Sciatic nerve (tissue), 2 donors: ENCODE measurements at regions not wholly inside any gene's neighbourhood (a gene's known extent, or its start where the extent isn't known, plus 50 kb on each side); places are given as distances from the start of the nearest gene placed in this dataset.

Experiments
- ATAC-seq: fragments of 200-7000 bp; cut with Tn5 transposase; one replicate; pipeline ENCODE4 v1.9.1; 2020; ENCODE audit warnings: mild to moderate bottlenecking, moderate library complexity
- DNase-seq: peaks from one replicate; pipeline ENCODE4 v3.0.0-alpha.2; 2020; ENCODE audit warnings: low spot score
- intact Hi-C: fragments of 100-400 bp; cut with DNase I; formaldehyde crosslinking; loops from one replicate; pipeline ENCODE4 v1.14.2; 2022
- donor health status: DM: no; HTN: no; CAD: no.
- donor health status: DM: no; HTN: no; CAD: no.

- no peak for DNase-seq
- no peak for ATAC-seq
- intact Hi-C loops, result no loop called here
These were observed 179.2 kb upstream of the MBNL1 start for GRCh38 chr3:152089528-152089927.

GRCh38 chr3:152091725-152092124 lies 177.0 kb upstream of the MBNL1 start:
- ATAC-seq (no peak), DNase-seq (no peak)
- intact Hi-C loops, result no loop called here

- DNase-seq (no peak), ATAC-seq (no peak)
- intact Hi-C loops, result no loop called here
These were observed 174.8 kb upstream of the MBNL1 start for GRCh38 chr3:152093901-152094300.

DNA sequence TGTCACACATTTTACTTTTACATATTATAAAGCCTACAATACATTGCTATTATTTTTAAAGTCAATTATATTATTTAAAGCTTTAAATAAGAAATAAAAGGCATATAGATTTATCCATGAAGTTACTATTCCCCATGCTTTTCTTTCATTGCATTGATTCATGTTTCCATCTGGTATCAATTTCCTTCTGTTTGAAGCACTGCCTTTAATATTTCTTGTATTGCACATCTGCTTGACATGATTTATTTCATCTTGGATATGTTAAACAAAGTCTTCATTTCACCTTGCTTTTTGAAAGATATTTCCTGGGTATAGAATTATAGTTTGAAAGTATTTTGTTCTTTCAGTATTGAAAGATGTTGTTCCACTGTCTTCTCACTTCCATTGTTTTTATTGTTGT lies 174.3 kb upstream of the MBNL1 start:
- no peak for DNase-seq
- intact Hi-C loops, result no loop called here
- ATAC-seq, result no peak

GRCh38 chr3:152095472-152095871 lies 173.3 kb upstream of the MBNL1 start:
- no peak for ATAC-seq
- DNase-seq, result no peak
- intact Hi-C loops, result no loop called here

- ATAC-seq, result no peak
- intact Hi-C loops, result no loop called here
- DNase-seq, result no peak
These were observed 172.3 kb upstream of the MBNL1 start for GRCh38 chr3:152096280-152096906.

DNA sequence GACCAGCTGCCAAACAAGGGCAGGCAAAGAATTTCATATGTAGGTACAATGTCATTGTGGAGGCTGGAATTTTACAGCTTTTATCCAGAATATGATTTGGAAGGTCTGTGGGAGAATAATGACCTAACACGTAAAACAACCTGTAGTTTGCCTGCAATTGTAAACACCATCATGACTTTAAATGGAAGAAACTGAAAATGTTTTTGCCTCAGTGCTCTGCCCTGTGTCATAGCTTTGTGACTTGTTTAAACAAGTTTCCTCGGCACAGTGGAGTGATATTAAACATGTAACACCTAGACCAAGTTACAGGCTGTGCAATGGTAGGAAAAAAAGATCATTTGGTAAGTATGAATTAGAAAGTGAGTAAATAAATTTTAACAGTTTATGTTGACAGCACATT lies 171.6 kb upstream of the MBNL1 start:
- no peak for DNase-seq
- intact Hi-C loops, result no loop called here
- ATAC-seq, result no peak

DNA sequence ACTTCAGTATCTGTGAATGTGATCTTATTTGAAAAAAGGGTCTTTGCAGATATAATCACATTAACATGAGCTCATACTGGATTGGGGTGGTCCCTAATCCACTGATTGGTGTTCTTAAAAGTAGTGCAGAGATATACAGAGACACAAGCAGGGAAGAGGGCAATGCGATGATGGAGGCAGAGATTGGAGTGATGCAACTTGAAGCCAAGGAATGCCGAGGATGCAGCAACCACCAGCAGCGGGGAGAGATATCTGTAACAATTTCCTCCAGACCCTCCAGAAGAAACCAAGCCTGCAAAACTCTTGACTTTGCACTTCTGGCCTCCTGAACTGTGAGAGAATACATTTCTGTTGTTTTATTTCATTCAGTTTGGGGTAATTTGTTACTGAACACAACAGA lies 171.0 kb upstream of the MBNL1 start:
- ATAC-seq, result no peak
- intact Hi-C loops, result no loop called here
- no peak for DNase-seq

DNA sequence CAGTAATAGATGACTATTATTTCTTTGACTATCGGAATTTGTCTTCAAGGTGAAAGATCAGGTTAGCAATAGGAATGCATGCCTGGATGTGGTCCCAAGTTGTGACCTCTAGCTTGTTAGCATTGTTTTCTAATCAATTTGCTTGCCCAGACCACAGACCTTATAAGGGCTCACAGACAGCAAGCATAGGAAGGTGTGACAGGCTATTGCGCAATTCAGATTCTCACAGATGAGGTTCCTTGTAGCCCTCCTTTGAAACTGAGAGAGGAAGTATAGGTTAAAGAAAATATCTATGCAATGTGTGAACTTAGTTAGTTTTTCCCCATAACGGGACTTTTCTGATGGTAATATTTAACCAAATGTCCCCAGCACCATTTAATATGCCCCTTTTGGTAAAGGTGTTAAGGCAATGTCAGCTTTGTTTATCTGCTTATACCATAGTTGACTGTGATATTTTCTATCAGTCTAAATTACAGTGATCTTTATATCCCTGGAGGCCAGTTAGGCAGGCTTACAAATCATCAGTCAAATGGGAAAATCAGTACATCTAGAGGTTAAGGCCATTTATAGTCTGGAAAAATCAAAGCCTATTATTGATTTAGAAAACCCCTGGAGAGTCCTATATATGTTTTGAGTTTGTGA lies 168.1 kb upstream of the MBNL1 start:
- ATAC-seq, result no peak
- DNase-seq, result no peak
- intact Hi-C loops, result no loop called here

GRCh38 chr3:152102410-152102809 lies 166.3 kb upstream of the MBNL1 start:
- ATAC-seq (no peak), DNase-seq (no peak)
- intact Hi-C loops, result no loop called here

GRCh38 chr3:152103257-152103656 lies 165.5 kb upstream of the MBNL1 start:
- intact Hi-C loops, result no loop called here
- no peak for ATAC-seq
- no peak for DNase-seq

GRCh38 chr3:152104847-152105415 lies 163.8 kb upstream of the MBNL1 start:
- intact Hi-C loops, result no loop called here
- ATAC-seq (no peak), DNase-seq (no peak)

GRCh38 chr3:152105446-152105845 lies 163.3 kb upstream of the MBNL1 start:
- ATAC-seq, result no peak
- DNase-seq, result no peak
- intact Hi-C loops, result no loop called here

GRCh38 chr3:152109038-152109437 lies 159.7 kb upstream of the MBNL1 start:
- no peak for DNase-seq
- intact Hi-C loops, result no loop called here

GRCh38 chr3:152113413-152113812 lies 155.3 kb upstream of the MBNL1 start:
- DNase-seq (no peak), ATAC-seq (no peak)
- intact Hi-C loops, result no loop called here

More at GRCh38 chr3:152109038-152109437, 159.7 kb upstream of the MBNL1 start:
- no peak for ATAC-seq

GRCh38 chr3:152113992-152114651 lies 154.6 kb upstream of the MBNL1 start:
- DNase-seq (no peak), ATAC-seq (no peak)
- intact Hi-C loops, result no loop called here

- intact Hi-C loops, result no loop called here
- DNase-seq, result no peak
- ATAC-seq, result no peak
These were observed 148.0 kb upstream of the MBNL1 start for GRCh38 chr3:152120601-152121269.

- intact Hi-C loops, result no loop called here
- DNase-seq (no peak), ATAC-seq (no peak)
These were observed 147.5 kb upstream of the MBNL1 start for GRCh38 chr3:152121270-152121636.

DNA sequence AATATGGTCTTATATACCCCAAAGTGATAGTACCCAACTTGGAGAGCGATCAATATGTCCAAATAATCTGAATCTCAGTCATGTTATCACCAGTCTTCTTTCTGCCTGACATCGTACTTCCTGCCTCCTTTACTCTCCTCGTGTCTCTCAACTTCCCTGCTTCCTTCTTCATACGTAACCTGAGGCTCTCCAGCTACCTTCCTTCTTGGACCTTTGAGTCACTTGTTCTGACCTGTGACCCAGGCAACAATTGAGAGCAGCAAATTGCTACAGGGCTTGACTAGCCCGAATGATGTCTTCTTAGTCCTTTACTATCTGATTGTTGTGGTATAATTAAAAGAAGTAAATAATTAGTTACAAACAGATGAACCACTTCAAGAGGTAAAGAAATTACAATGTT lies 145.9 kb upstream of the MBNL1 start:
- intact Hi-C loops, result no loop called here
- no peak for DNase-seq

DNA sequence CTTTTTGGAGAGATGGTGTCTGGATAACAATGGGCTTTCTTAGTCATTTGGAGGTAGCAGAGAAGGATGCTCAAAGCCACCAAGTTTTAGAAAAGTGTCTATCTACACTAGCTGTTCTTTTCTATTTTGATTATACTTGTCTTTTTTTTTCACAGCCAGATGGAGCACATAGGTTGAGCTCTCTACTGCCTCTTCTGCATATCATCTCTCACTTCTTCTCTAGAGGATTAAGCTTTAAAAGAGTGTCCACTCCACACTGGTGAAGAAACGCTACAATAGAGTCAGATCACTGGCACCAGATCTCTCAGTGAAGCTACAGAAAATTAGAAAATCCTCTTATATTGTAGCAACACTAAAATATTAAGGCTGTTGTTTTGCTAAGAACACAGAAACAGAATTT lies 145.3 kb upstream of the MBNL1 start:
- ATAC-seq, result no peak
- DNase-seq, result no peak
- intact Hi-C loops, result no loop called here

More for the DNA sequence above, 145.9 kb upstream of the MBNL1 start:
- ATAC-seq, result no peak
